ENCODE measurements at regions not wholly inside any gene's neighbourhood (a gene's known extent, or its start where the extent isn't known, plus 50 kb on each side); places are given as distances from the start of the nearest gene placed in this dataset.

DNA sequence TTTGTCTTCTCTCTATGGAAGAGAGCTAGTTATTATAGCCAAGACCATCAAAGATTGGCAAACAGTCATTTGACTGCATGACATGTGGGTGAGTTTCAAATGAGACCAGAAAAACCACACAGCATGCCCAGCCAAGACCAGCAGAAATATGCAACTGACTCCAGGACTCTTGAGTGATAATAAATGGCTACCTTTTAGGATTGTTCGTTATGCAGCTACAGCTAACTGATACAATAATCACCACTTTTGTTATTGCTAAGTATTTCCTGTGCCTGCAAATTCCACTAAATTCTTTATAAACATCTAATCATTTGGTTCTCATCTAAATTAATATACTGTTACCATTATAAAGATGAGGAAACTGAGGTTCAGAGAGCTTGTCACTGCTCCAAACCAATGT lies 528.4 kb upstream of the TBX3 start:
- no peak for TF ChIP-seq MYC (IDR thresholded peaks at IDR 0.05; ENCODE audit: low read depth, low read length)
- TF ChIP-seq, protein P1, sequence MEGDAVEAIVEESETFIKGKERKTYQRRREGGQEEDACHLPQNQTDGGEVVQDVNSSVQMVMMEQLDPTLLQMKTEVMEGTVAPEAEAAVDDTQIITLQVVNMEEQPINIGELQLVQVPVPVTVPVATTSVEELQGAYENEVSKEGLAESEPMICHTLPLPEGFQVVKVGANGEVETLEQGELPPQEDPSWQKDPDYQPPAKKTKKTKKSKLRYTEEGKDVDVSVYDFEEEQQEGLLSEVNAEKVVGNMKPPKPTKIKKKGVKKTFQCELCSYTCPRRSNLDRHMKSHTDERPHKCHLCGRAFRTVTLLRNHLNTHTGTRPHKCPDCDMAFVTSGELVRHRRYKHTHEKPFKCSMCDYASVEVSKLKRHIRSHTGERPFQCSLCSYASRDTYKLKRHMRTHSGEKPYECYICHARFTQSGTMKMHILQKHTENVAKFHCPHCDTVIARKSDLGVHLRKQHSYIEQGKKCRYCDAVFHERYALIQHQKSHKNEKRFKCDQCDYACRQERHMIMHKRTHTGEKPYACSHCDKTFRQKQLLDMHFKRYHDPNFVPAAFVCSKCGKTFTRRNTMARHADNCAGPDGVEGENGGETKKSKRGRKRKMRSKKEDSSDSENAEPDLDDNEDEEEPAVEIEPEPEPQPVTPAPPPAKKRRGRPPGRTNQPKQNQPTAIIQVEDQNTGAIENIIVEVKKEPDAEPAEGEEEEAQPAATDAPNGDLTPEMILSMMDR (IDR thresholded peaks at IDR 0.05; ENCODE audit: extremely low read depth in 1 of 2, insufficient read depth in 1 of 2, low read depth in 1 of 2, low read length in 2 of 2) = no peak
- POLR2A ChIA-PET = no interaction called here
- no peaks in the 10 kb centered on the region for H3K36me3 ChIP-seq (ENCODE audit: control insufficient read depth in 2 of 2, extremely low read depth in 1 of 2, insufficient read depth in 2 of 2, low read length in 2 of 2)
- no peak overlapping the region for H3K9ac ChIP-seq (replicated peaks; ENCODE audit: extremely low read depth, insufficient read depth, low read length)
- H3K9me3 ChIP-seq (replicated peaks; ENCODE audit: control insufficient read depth, insufficient read depth, low read length) = peaks cover 2% of the 10 kb centered on the region
- no peaks in the 10 kb centered on the region for H3K9me1 ChIP-seq (replicated peaks; ENCODE audit: control insufficient read depth, extremely low read depth, insufficient read depth, low read length)
- H3K27me3 ChIP-seq (ENCODE audit: control insufficient read depth in 2 of 2, insufficient read depth in 2 of 2, low read length in 2 of 2) = no peaks in the 10 kb centered on the region
- H4K20me1 ChIP-seq (replicated peaks; ENCODE audit: control insufficient read depth, extremely low read depth, insufficient read depth, low read length) = no peaks in the 10 kb centered on the region
- dilution Hi-C loops (cut with MboI; ENCODE audit: extremely low pct_ligation_motif_present, low sequenced_read_pairs) = no loop called here
- FAIRE-seq (no peak), DNase-seq (ENCODE audit: low read depth, low spot score) (no peak)
- CTCF ChIA-PET = no interaction called here
- no peak overlapping the region for H3K4me3 ChIP-seq (replicated peaks in 1 of 3; ENCODE audit: insufficient read depth in 1 of 3, low read depth in 1 of 3, low read length in 3 of 3)
- no peak overlapping the region for H3K4me2 ChIP-seq (ENCODE audit: insufficient read depth, low read length)
- no TSS peak for BruUV-seq (replicated peaks)
- no peak overlapping the region for H3K27ac ChIP-seq (ENCODE audit: insufficient read depth, low read depth, low read length)
- H2AFZ ChIP-seq (ENCODE audit: low read depth, low read length) = no peak overlapping the region
- intact Hi-C loops (cut with micrococcal nuclease) = no loop called here
- H3K4me1 ChIP-seq (ENCODE audit: control insufficient read depth, extremely low read depth, insufficient read depth, low read length) = no peaks in the 10 kb centered on the region
- H3K79me2 ChIP-seq (ENCODE audit: control insufficient read depth, insufficient read depth, low read length) = no peaks in the 10 kb centered on the region

DNA sequence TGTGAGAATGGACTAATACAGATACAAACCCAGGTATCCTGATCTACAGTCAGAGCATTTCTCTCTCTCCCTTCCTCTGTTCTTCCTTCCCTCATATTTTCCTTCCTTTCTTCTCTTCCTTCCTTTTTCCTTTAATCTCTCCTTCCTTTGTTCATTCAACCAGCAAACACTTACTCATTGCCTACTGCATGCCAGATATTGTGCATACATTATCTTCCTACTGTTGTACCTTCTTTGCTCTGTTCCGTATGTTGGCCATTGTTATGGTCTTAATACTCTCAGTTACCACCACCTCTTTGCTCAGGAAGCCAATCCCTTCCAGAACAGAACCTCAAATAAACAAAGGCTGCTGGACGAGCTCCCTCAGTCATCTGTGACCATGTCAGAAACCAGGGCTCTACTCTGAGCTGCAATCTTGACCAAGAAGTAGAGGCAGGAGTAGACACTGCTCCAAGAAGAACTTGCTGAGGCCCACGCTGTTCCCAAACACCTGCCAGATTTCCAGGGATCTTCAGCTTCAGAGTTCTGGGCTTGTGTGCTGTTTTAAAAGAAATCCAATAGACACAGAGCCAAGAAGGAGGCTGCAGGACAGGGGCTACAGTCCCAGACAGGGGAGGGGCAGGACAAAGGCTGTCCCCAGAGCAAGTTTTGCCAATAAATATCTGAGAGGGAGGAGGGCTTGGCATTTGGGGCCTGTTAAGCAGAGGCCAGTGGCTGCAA lies 526.7 kb upstream of the TBX3 start:
- Histone ChIP-seq H3K4me1 (ENCODE audit: control insufficient read depth, extremely low read depth, insufficient read depth, low read length) (no peaks in the 10 kb centered on the region), H3K4me3 (replicated peaks in 1 of 3; ENCODE audit: insufficient read depth in 1 of 3, low read depth in 1 of 3, low read length in 3 of 3) (no peak overlapping the region), H3K9me1 (replicated peaks; ENCODE audit: control insufficient read depth, extremely low read depth, insufficient read depth, low read length) (no peaks in the 10 kb centered on the region), H4K20me1 (replicated peaks; ENCODE audit: control insufficient read depth, extremely low read depth, insufficient read depth, low read length) (no peaks in the 10 kb centered on the region), H2AFZ (ENCODE audit: low read depth, low read length) (no peak overlapping the region), H3K4me2 (ENCODE audit: insufficient read depth, low read length) (no peak overlapping the region), H3K36me3 (ENCODE audit: control insufficient read depth in 2 of 2, extremely low read depth in 1 of 2, insufficient read depth in 2 of 2, low read length in 2 of 2) (no peaks in the 10 kb centered on the region), H3K9me3 (replicated peaks; ENCODE audit: control insufficient read depth, insufficient read depth, low read length) (no peaks in the 10 kb centered on the region), H3K79me2 (ENCODE audit: control insufficient read depth, insufficient read depth, low read length) (no peaks in the 10 kb centered on the region), H3K9ac (replicated peaks; ENCODE audit: extremely low read depth, insufficient read depth, low read length) (no peak overlapping the region), H3K27ac (ENCODE audit: insufficient read depth, low read depth, low read length) (no peak overlapping the region), H3K27me3 (ENCODE audit: control insufficient read depth in 2 of 2, insufficient read depth in 2 of 2, low read length in 2 of 2) (no peaks in the 10 kb centered on the region)
- intact Hi-C loops (cut with micrococcal nuclease) = no loop called here
- TF ChIP-seq GATA2 (IDR thresholded peaks at IDR 0.05; ENCODE audit: insufficient read depth, insufficient read length, low read depth, low read length) = no peak
- no peak for TF ChIP-seq MYC (IDR thresholded peaks at IDR 0.05; ENCODE audit: low read depth, low read length)
- TF ChIP-seq, protein P1 (IDR thresholded peaks at IDR 0.05; ENCODE audit: extremely low read depth in 1 of 2, insufficient read depth in 1 of 2, low read depth in 1 of 2, low read length in 2 of 2) = no peak
- TF ChIP-seq POLR2A (IDR thresholded peaks at IDR 0.05; ENCODE audit: low read depth, low read length) = no peak
- no peak for TF ChIP-seq JUN (IDR thresholded peaks at IDR 0.05; ENCODE audit: borderline replicate concordance, insufficient read depth, insufficient read length, low read depth)
- no peak for TF ChIP-seq FOS (IDR thresholded peaks at IDR 0.05; ENCODE audit: borderline replicate concordance, insufficient read depth, low read length)
- TF ChIP-seq POLR2AphosphoS5 (IDR thresholded peaks at IDR 0.05; ENCODE audit: insufficient read depth, low read depth, low read length) = no peak
- TF ChIP-seq, protein P2, sequence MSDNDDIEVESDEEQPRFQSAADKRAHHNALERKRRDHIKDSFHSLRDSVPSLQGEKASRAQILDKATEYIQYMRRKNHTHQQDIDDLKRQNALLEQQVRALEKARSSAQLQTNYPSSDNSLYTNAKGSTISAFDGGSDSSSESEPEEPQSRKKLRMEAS (IDR thresholded peaks at IDR 0.05; ENCODE audit: insufficient read depth, insufficient read length) = no peak
- TF ChIP-seq EZH2 (IDR thresholded peaks at IDR 0.05; ENCODE audit: borderline replicate concordance, low read depth, low read length, severe bottlenecking) = no peak
- POLR2A ChIA-PET = no interaction called here
- FAIRE-seq = no peak
- no peak for DNase-seq (ENCODE audit: low read depth, low spot score)
- no TSS peak for BruUV-seq (replicated peaks)
- CTCF ChIA-PET = no interaction called here
- dilution Hi-C loops (cut with MboI; ENCODE audit: extremely low pct_ligation_motif_present, low sequenced_read_pairs) = no loop called here

Data from endothelial cell of umbilical vein (primary cell).